Endodermal cell (in vitro differentiated cells): ENCODE measurements at regions not wholly inside any gene's neighbourhood (a gene's known extent, or its start where the extent isn't known, plus 50 kb on each side); places are given as distances from the start of the nearest gene placed in this dataset.

Experiments
- DNase-seq: peaks from one replicate; pipeline ENCODE4 v3.0.0-alpha.2; 2017
- H3K27ac ChIP-seq: 2 replicates; pipeline ENCODE4 v1.5.1; 2013; ENCODE audit warnings: mild to moderate bottlenecking, low read depth, low read length, moderate library complexity
- H3K27me3 ChIP-seq: 2 replicates; pipeline ENCODE4 v1.6.1; 2013; ENCODE audit warnings: mild to moderate bottlenecking, low read length, moderate library complexity; ENCODE audit not compliant: insufficient read depth, control insufficient read depth, poor library complexity, severe bottlenecking
- H3K36me3 ChIP-seq: 2 replicates; pipeline ENCODE4 v1.7.0; 2013; ENCODE audit warnings: mild to moderate bottlenecking, low read length, moderate library complexity; ENCODE audit not compliant: control insufficient read depth, insufficient read depth
- H3K4me1 ChIP-seq: one replicate; pipeline ENCODE4 v1.7.0; 2013; ENCODE audit warnings: low read length; ENCODE audit not compliant: control insufficient read depth, insufficient read depth
- H3K4me3 ChIP-seq: 2 replicates; pipeline ENCODE4 v1.5.1; 2013; ENCODE audit warnings: mild to moderate bottlenecking, low read length, moderate library complexity
- H3K9ac ChIP-seq: 2 replicates; pipeline ENCODE4 v1.6.1; 2013; ENCODE audit warnings: mild to moderate bottlenecking, low read length, moderate library complexity; ENCODE audit not compliant: poor library complexity, severe bottlenecking; ENCODE audit errors: extremely low read depth
- H3K9me3 ChIP-seq: 2 replicates; pipeline ENCODE4 v1.6.1; 2013; ENCODE audit warnings: mild to moderate bottlenecking, low read length, moderate library complexity; ENCODE audit not compliant: control insufficient read depth
- H3K27ac Mint-ChIP-seq: 2 replicates; pipeline ENCODE4 v1.8.0; 2020; ENCODE audit warnings: mixed read lengths
- H3K27me3 Mint-ChIP-seq: 2 replicates; pipeline ENCODE4 v1.8.0; 2021; ENCODE audit warnings: mild to moderate bottlenecking, mixed read lengths; ENCODE audit not compliant: insufficient read depth
- H3K36me3 Mint-ChIP-seq: 2 replicates; pipeline ENCODE4 v1.8.0; 2020; ENCODE audit warnings: low read depth, mixed read lengths
- H3K4me1 Mint-ChIP-seq: 2 replicates; pipeline ENCODE4 v1.8.0; 2020; ENCODE audit warnings: mixed read lengths
- H3K4me3 Mint-ChIP-seq: 2 replicates; pipeline ENCODE4 v1.8.0; 2020; ENCODE audit warnings: mild to moderate bottlenecking, moderate library complexity, mixed read lengths
- H3K9me3 Mint-ChIP-seq: 2 replicates; pipeline ENCODE4 v1.8.0; 2020; ENCODE audit warnings: mild to moderate bottlenecking, mixed read lengths
- WGBS, 2 experiments: methylation state at CpG; one replicate each; pipeline versions ENCODE4 v1.1.5 to v1.1.7; 2013; ENCODE audit warnings: missing lambda C conversion rate in 2 of 2, mixed read lengths in 1 of 2; ENCODE audit not compliant: insufficient coverage in 1 of 2, insufficient read length in 1 of 2; 5-methylcytosine and 5-hydroxymethylcytosine counted together
- TF ChIP-seq, protein P1 (sequence below): fragments of 200-600 bp; sonication (generic); conservative IDR thresholded peaks from 2 replicates; pipeline ENCODE4 v1.5.0; 2021; ENCODE audit warnings: antibody characterized with exemption, mild to moderate bottlenecking

DNA sequence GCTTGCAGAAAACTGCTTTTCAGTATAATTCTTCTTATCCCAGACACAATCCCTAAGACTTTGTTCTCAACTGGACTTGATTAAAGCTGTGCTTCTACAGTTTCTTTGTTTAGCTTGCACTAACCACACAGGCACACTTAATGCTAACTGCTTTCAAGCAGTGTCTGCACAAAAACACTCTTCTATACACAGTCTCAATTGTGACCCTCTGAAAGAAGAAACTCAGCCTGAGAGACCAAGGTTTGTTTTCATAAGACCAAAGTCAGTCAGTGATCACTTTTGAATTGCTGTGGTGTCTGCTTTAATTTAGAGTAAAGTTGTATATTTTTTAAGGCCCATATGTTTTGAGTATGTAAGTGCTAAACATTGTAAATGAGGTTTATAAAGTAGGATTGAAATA lies 431.2 kb downstream of the KCTD12 start:
- Mint-ChIP-seq H3K36me3 (no peaks in the 10 kb centered on the region), H3K27me3 (no peaks in the 10 kb centered on the region), H3K4me1 (no peaks in the 10 kb centered on the region), H3K4me3 (no peak overlapping the region), H3K9me3 (peaks cover 30% of the 10 kb centered on the region), H3K27ac (no peak overlapping the region)
- no peak for DNase-seq
- Histone ChIP-seq H3K9ac (no peak overlapping the region), H3K4me3 (no peak overlapping the region), H3K4me1 (no peaks in the 10 kb centered on the region), H3K27ac (peak overlapping the region; percentile 57), H3K9me3 (peaks cover 18% of the 10 kb centered on the region), H3K36me3 (no peaks in the 10 kb centered on the region), H3K27me3 (no peaks in the 10 kb centered on the region)
- TF ChIP-seq, protein P1, sequence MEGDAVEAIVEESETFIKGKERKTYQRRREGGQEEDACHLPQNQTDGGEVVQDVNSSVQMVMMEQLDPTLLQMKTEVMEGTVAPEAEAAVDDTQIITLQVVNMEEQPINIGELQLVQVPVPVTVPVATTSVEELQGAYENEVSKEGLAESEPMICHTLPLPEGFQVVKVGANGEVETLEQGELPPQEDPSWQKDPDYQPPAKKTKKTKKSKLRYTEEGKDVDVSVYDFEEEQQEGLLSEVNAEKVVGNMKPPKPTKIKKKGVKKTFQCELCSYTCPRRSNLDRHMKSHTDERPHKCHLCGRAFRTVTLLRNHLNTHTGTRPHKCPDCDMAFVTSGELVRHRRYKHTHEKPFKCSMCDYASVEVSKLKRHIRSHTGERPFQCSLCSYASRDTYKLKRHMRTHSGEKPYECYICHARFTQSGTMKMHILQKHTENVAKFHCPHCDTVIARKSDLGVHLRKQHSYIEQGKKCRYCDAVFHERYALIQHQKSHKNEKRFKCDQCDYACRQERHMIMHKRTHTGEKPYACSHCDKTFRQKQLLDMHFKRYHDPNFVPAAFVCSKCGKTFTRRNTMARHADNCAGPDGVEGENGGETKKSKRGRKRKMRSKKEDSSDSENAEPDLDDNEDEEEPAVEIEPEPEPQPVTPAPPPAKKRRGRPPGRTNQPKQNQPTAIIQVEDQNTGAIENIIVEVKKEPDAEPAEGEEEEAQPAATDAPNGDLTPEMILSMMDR = no peak

DNA sequence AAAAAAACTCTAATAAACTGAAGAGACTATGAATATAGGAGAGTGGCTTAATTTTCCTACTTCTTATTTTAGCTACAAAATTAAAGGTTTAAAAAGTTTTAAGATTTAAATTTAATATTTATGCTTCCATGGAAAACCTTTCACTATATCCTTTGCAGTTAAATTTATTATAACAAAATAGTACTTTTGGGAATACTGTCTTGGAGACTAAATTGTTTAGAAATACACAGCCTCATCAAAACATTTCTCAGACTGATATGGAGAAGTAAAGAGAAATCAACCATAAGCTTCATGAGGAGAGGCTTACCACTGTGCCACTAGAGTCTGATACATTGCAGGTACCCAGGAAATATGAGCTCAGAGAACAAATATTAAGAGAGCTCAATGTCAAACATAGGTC lies 436.5 kb downstream of the KCTD12 start:
- no peak overlapping the region for H3K4me3 ChIP-seq

GRCh38 chr13:76446191-76446590 lies 440.0 kb downstream of the KCTD12 start:
- no peak overlapping the region for H3K27ac ChIP-seq
- H3K9ac ChIP-seq = no peak overlapping the region
- no peaks in the 10 kb centered on the region for H3K27me3 ChIP-seq
- H3K4me1 ChIP-seq = no peaks in the 10 kb centered on the region
- H3K36me3 Mint-ChIP-seq = no peaks in the 10 kb centered on the region
- 89 to 92% methylated on average over 1 to 3 of the region's 3 CpGs for WGBS, 2 experiments
- no peaks in the 10 kb centered on the region for H3K4me1 Mint-ChIP-seq
- H3K4me3 Mint-ChIP-seq = no peak overlapping the region
- peaks cover 12% of the 10 kb centered on the region for H3K9me3 Mint-ChIP-seq
- no peaks in the 10 kb centered on the region for H3K36me3 ChIP-seq
- H3K27me3 Mint-ChIP-seq = peaks cover 6% of the 10 kb centered on the region
- peaks cover 6% of the 10 kb centered on the region for H3K9me3 ChIP-seq
- no peak overlapping the region for H3K4me3 ChIP-seq
- TF ChIP-seq, protein P1 = no peak
- no peak overlapping the region for H3K27ac Mint-ChIP-seq
- no peak for DNase-seq

More for the DNA sequence above, 436.5 kb downstream of the KCTD12 start:
- Mint-ChIP-seq H3K36me3 (no peaks in the 10 kb centered on the region), H3K4me3 (no peak overlapping the region), H3K4me1 (no peaks in the 10 kb centered on the region), H3K27ac (no peak overlapping the region), H3K9me3 (peaks cover 30% of the 10 kb centered on the region), H3K27me3 (peaks cover 3% of the 10 kb centered on the region)
- no peaks in the 10 kb centered on the region for H3K27me3 ChIP-seq
- H3K4me1 ChIP-seq = no peaks in the 10 kb centered on the region
- no peaks in the 10 kb centered on the region for H3K36me3 ChIP-seq
- DNase-seq = no peak
- peaks cover 18% of the 10 kb centered on the region for H3K9me3 ChIP-seq
- H3K9ac ChIP-seq = no peak overlapping the region
- no peak overlapping the region for H3K27ac ChIP-seq
- TF ChIP-seq, protein P1 = no peak
